HFFc6 (cell line): ENCODE measurements at regions not wholly inside any gene's neighbourhood (a gene's known extent, or its start where the extent isn't known, plus 50 kb on each side); places are given as distances from the start of the nearest gene placed in this dataset.
"Not testable (repeated sequence)": the region's sequence is repeated elsewhere in the genome, so short reads cannot be mapped to it uniquely, and the experiment has no call there.

Experiments
- DNase-seq: peaks from one replicate; pipeline ENCODE4 v3.0.0-alpha.2; 2018
- H3K27ac Mint-ChIP-seq: 2 replicates; pipeline ENCODE4 v1.8.0; 2020; ENCODE audit warnings: mild to moderate bottlenecking, mixed read lengths
- H3K27me3 Mint-ChIP-seq: 2 replicates; pipeline ENCODE4 v1.8.0; 2021; ENCODE audit warnings: mild to moderate bottlenecking, moderate library complexity, mixed read lengths; ENCODE audit not compliant: insufficient read depth
- H3K36me3 Mint-ChIP-seq: 2 replicates; pipeline ENCODE4 v1.8.0; 2021; ENCODE audit warnings: low read depth, mixed read lengths
- H3K4me1 Mint-ChIP-seq: 2 replicates; pipeline ENCODE4 v1.8.0; 2020; ENCODE audit warnings: low read depth, mixed read lengths
- H3K4me3 Mint-ChIP-seq: 2 replicates; pipeline ENCODE4 v1.8.0; 2020; ENCODE audit warnings: mild to moderate bottlenecking, moderate library complexity, mixed read lengths
- H3K9me3 Mint-ChIP-seq: 2 replicates; pipeline ENCODE4 v1.8.0; 2020; ENCODE audit warnings: mild to moderate bottlenecking, mixed read lengths
- TF ChIP-seq, protein P1 (sequence below): fragments of 200-600 bp; sonication (generic); IDR thresholded peaks from 2 replicates; pipeline ENCODE4 v1.5.0; 2021; ENCODE audit warnings: antibody characterized with exemption, mild to moderate bottlenecking

GRCh38 chr11:135015966-135016365 is 603.9 kb upstream of the B3GAT1 start:
- DNase-seq, result no peak
- no peaks in the 10 kb centered on the region for H3K4me1 Mint-ChIP-seq
- no peak overlapping the region for H3K27ac Mint-ChIP-seq
- H3K36me3 Mint-ChIP-seq, result no peaks in the 10 kb centered on the region; the same call in 1 of the 2 replicates
- no peaks in the 10 kb centered on the region for H3K27me3 Mint-ChIP-seq
- H3K9me3 Mint-ChIP-seq, result peaks cover 69% of the 10 kb centered on the region
- no peak overlapping the region for H3K4me3 Mint-ChIP-seq
- TF ChIP-seq, protein P1, sequence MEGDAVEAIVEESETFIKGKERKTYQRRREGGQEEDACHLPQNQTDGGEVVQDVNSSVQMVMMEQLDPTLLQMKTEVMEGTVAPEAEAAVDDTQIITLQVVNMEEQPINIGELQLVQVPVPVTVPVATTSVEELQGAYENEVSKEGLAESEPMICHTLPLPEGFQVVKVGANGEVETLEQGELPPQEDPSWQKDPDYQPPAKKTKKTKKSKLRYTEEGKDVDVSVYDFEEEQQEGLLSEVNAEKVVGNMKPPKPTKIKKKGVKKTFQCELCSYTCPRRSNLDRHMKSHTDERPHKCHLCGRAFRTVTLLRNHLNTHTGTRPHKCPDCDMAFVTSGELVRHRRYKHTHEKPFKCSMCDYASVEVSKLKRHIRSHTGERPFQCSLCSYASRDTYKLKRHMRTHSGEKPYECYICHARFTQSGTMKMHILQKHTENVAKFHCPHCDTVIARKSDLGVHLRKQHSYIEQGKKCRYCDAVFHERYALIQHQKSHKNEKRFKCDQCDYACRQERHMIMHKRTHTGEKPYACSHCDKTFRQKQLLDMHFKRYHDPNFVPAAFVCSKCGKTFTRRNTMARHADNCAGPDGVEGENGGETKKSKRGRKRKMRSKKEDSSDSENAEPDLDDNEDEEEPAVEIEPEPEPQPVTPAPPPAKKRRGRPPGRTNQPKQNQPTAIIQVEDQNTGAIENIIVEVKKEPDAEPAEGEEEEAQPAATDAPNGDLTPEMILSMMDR, result no peak

- not testable (repeated sequence) for H3K27me3 Mint-ChIP-seq
Observed at GRCh38 chr11:135011313-135011712, 599.3 kb upstream of the B3GAT1 start.

GRCh38 chr11:135009125-135009524 is 597.1 kb upstream of the B3GAT1 start:
- Mint-ChIP-seq H3K27me3 (peaks cover 2% of the 10 kb centered on the region; the same call in 1 of the 2 replicates), H3K4me3 (no peak overlapping the region), H3K36me3 (peaks cover 5% of the 10 kb centered on the region; the same call in 1 of the 2 replicates), H3K27ac (no peak overlapping the region), H3K4me1 (no peaks in the 10 kb centered on the region), H3K9me3 (peaks cover 75% of the 10 kb centered on the region)
- TF ChIP-seq, protein P1, result no peak
- DNase-seq, result no peak

More at GRCh38 chr11:135011313-135011712, 599.3 kb upstream of the B3GAT1 start:
- not testable (repeated sequence) for H3K4me3 Mint-ChIP-seq, H3K27ac Mint-ChIP-seq, H3K36me3 Mint-ChIP-seq, H3K4me1 Mint-ChIP-seq, DNase-seq
- H3K9me3 Mint-ChIP-seq, result peaks cover 71% of the 10 kb centered on the region

DNA sequence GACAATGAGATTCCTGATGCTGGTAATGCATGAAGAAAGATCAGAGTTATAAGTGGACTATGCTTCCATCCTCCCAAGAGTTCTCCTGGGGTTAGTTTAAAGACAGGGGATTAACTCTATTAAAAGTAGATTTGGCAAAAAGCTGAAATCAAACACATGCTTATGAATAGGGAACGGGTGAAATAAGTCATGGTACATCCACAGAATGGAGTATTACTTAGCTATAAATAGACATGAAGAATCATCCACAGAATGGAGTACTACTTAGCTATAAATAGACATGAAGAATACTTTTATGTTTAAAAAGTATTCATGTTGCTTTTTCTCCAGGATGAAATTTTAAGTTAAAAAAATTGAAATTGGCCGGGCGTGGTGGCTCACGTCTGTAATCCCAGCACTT is 596.4 kb upstream of the B3GAT1 start:
- H3K27me3 Mint-ChIP-seq, result peaks cover 2% of the 10 kb centered on the region; the same call in 1 of the 2 replicates
- no peak overlapping the region for H3K4me3 Mint-ChIP-seq
- H3K27ac Mint-ChIP-seq, result no peak overlapping the region
- TF ChIP-seq, protein P1, result no peak
- peaks cover 70% of the 10 kb centered on the region for H3K9me3 Mint-ChIP-seq
- H3K36me3 Mint-ChIP-seq, result peaks cover 5% of the 10 kb centered on the region; the same call in 1 of the 2 replicates
- DNase-seq, result no peak
- H3K4me1 Mint-ChIP-seq, result no peaks in the 10 kb centered on the region

GRCh38 chr11:135008001-135008405 is 596.0 kb upstream of the B3GAT1 start:
- Mint-ChIP-seq H3K9me3 (peaks cover 67% of the 10 kb centered on the region), H3K4me1 (no peaks in the 10 kb centered on the region), H3K4me3 (no peak overlapping the region), H3K36me3 (peaks cover 5% of the 10 kb centered on the region; the same call in 1 of the 2 replicates), H3K27me3 (peaks cover 2% of the 10 kb centered on the region; the same call in 1 of the 2 replicates), H3K27ac (no peak overlapping the region)
- TF ChIP-seq, protein P1, result no peak
- DNase-seq, result no peak

GRCh38 chr11:135006800-135007199 is 594.8 kb upstream of the B3GAT1 start:
- Mint-ChIP-seq H3K9me3 (peaks cover 60% of the 10 kb centered on the region), H3K4me3 (no peak overlapping the region), H3K4me1 (no peaks in the 10 kb centered on the region), H3K36me3 (peaks cover 5% of the 10 kb centered on the region; the same call in 1 of the 2 replicates), H3K27me3 (peaks cover 2% of the 10 kb centered on the region; the same call in 1 of the 2 replicates), H3K27ac (no peak overlapping the region)
- no peak for DNase-seq
- TF ChIP-seq, protein P1, result no peak
